ENCODE measurements at regions not wholly inside any gene's neighbourhood (a gene's known extent, or its start where the extent isn't known, plus 50 kb on each side); places are given as distances from the start of the nearest gene placed in this dataset.

DNA sequence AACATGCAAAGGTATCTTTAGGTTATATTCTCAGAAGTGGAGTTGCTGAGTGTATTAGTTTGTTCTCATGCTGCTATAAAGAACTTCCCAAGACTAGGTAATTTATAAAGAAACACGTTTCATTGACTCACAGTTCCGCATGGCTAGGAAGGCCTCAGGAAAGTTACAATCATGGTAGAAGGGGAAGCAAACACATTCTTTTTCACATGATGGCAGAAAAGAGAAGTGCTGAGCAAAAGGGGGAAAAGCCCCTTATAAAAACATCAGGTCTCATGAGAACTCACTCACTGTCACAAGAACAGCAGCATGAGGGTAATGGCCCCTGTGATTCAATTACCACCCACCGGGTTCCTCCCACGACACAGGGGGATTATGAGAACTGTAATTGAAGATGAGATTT, 163.6 kb upstream of the PRLR start:
- no peaks in the 10 kb centered on the region for H3K27me3 Mint-ChIP-seq (ENCODE audit: low read depth in 3 of 3)
- DNase-seq = no peak
- peaks cover 0 to 10% (median 7%) of the 10 kb centered on the region in 6 donors for H3K9me3 Mint-ChIP-seq
- no peak overlapping the region for H3K4me3 Mint-ChIP-seq
- H3K36me3 Mint-ChIP-seq = no peaks in the 10 kb centered on the region
- H3K4me1 Mint-ChIP-seq = no peaks in the 10 kb centered on the region
- no peak overlapping the region for H3K27ac Mint-ChIP-seq

DNA sequence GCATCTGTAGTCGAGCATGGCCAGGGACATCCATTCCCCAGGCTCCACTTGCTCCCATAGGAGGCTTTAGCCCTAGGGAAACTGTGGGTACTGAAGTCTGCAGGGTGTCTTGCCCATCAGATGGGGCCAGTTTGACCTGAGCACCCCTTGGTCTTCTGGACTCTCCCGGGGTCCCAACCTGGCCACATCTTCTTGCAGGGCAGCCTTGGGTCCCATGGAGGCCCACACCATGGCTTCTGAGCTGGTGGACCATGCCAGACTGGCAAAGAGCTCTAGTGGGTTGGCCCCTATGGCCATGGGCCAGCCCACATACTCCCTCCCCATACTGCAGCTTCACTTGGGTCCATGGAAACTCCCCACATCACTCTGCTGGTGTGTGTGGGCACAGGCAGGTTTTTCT, 154.4 kb upstream of the PRLR start:
- no peak for DNase-seq
- no peaks in the 10 kb centered on the region for H3K36me3 Mint-ChIP-seq
- H3K9me3 Mint-ChIP-seq = peaks cover 2 to 7% (median 3%) of the 10 kb centered on the region in 6 donors
- no peak overlapping the region for H3K4me3 Mint-ChIP-seq
- no peak overlapping the region for H3K27ac Mint-ChIP-seq
- peaks cover 0 to 3% (median 3%) of the 10 kb centered on the region in 3 donors for H3K27me3 Mint-ChIP-seq (ENCODE audit: low read depth in 3 of 3)
- H3K4me1 Mint-ChIP-seq = no peaks in the 10 kb centered on the region

- H3K4me1 Mint-ChIP-seq = no peaks in the 10 kb centered on the region
- no peak for DNase-seq
- H3K27ac Mint-ChIP-seq = no peak overlapping the region
These were observed 152.8 kb upstream of the PRLR start for GRCh38 chr5:35383041-35383440.

DNA sequence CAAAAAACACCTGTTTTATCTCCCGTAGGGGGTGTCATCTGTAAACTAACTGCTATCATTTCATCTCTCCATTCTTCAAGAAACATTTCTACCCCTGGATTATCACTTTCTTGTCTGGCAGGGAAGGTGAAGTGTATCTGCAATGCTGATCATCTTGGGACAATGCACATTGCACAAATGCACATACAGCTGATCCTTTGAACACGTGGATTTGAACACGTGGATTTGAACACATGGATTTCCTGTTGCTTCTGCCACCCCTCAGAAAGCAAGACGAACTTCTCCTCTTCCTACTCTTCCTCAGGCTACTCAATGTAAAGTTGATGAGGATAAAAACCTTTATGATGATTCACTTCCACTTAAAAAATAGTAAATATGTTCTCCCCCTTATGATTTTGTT, 147.4 kb upstream of the PRLR start:
- Mint-ChIP-seq H3K4me3 (no peak overlapping the region), H3K36me3 (peaks cover 0 to 3% (median 0%) of the 10 kb centered on the region in 3 donors), H3K9me3 (no peaks in the 10 kb centered on the region), H3K27me3 (ENCODE audit: low read depth in 3 of 3) (peaks cover 0 to 4% (median 0%) of the 10 kb centered on the region in 3 donors), H3K27ac (no peak overlapping the region), H3K4me1 (no peaks in the 10 kb centered on the region)
- no peak for DNase-seq

More at GRCh38 chr5:35383041-35383440, 152.8 kb upstream of the PRLR start:
- H3K36me3 Mint-ChIP-seq = no peaks in the 10 kb centered on the region
- H3K4me3 Mint-ChIP-seq = no peak overlapping the region
- H3K27me3 Mint-ChIP-seq (ENCODE audit: low read depth in 3 of 3) = peaks cover 0 to 3% (median 3%) of the 10 kb centered on the region in 3 donors
- H3K9me3 Mint-ChIP-seq = peaks cover 0 to 7% (median 2%) of the 10 kb centered on the region in 6 donors

GRCh38 chr5:35374584-35374983, 144.3 kb upstream of the PRLR start:
- H3K27ac Mint-ChIP-seq = no peak overlapping the region
- H3K27me3 Mint-ChIP-seq (ENCODE audit: low read depth in 3 of 3) = peaks cover 1 to 4% (median 2%) of the 10 kb centered on the region in 3 donors

DNA sequence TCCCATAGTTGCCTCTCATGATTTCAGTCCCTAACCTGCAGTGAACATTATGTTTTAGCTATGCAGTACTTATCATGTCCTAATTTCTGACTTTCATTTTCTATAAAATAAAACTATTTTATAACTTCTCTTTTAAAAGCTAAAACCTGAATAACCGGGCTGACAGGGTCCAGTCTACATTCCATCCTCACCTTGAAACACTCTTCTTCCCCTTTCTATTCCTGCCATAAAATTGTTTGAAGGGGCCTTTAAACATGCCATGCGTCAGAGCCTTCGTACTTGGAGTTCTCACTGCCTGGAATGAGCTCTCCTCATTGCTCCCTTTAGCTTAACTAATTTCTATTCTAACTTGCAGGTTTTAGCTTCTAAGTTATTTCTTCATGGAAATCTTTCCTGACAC, 143.0 kb upstream of the PRLR start:
- H3K4me1 Mint-ChIP-seq = no peaks in the 10 kb centered on the region
- H3K4me3 Mint-ChIP-seq = no peak overlapping the region
- H3K9me3 Mint-ChIP-seq = no peaks in the 10 kb centered on the region
- H3K27me3 Mint-ChIP-seq (ENCODE audit: low read depth in 3 of 3) = peaks cover 1 to 4% (median 2%) of the 10 kb centered on the region in 3 donors
- DNase-seq = no peak
- no peak overlapping the region for H3K27ac Mint-ChIP-seq
- H3K36me3 Mint-ChIP-seq = peaks cover 0 to 3% (median 0%) of the 10 kb centered on the region in 3 donors

More at GRCh38 chr5:35374584-35374983, 144.3 kb upstream of the PRLR start:
- Mint-ChIP-seq H3K4me3 (no peak overlapping the region), H3K36me3 (peaks cover 0 to 3% (median 0%) of the 10 kb centered on the region in 3 donors), H3K4me1 (no peaks in the 10 kb centered on the region), H3K9me3 (no peaks in the 10 kb centered on the region)
- DNase-seq = no peak

DNA sequence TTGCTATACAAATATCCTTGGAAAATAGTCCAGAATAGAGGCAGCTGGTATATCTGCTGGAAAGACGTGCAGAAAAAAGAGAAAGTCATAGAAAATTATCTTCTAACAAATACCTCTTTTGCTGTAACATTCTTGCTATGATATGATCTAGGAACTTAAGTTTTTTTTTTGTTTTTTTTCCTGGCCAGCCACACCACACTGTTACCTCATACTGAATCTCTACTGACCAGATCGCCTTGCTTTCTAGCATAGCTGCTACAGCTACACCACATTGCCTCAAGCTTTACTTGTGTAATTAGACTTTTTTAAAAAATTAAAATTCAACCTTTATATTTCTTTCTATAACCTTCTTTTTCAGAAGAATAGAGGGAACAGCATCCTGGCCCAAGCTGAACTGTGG, 142.2 kb upstream of the PRLR start:
- H3K9me3 Mint-ChIP-seq = no peaks in the 10 kb centered on the region
- no peak overlapping the region for H3K4me3 Mint-ChIP-seq
- no peaks in the 10 kb centered on the region for H3K4me1 Mint-ChIP-seq
- peaks cover 0 to 3% (median 0%) of the 10 kb centered on the region in 3 donors for H3K36me3 Mint-ChIP-seq
- H3K27ac Mint-ChIP-seq = no peak overlapping the region
- H3K27me3 Mint-ChIP-seq (ENCODE audit: low read depth in 3 of 3) = peaks cover 1 to 4% (median 2%) of the 10 kb centered on the region in 3 donors
- DNase-seq = no peak

- Mint-ChIP-seq H3K4me3 (no peak overlapping the region), H3K36me3 (peaks cover 0 to 3% (median 0%) of the 10 kb centered on the region in 3 donors), H3K27ac (no peak overlapping the region), H3K9me3 (peaks cover 0 to 2% (median 0%) of the 10 kb centered on the region in 6 donors), H3K4me1 (no peaks in the 10 kb centered on the region), H3K27me3 (ENCODE audit: low read depth in 3 of 3) (peaks cover 1 to 2% (median 2%) of the 10 kb centered on the region in 3 donors)
- DNase-seq = no peak
These were observed 141.7 kb upstream of the PRLR start for GRCh38 chr5:35371951-35372426.

DNA sequence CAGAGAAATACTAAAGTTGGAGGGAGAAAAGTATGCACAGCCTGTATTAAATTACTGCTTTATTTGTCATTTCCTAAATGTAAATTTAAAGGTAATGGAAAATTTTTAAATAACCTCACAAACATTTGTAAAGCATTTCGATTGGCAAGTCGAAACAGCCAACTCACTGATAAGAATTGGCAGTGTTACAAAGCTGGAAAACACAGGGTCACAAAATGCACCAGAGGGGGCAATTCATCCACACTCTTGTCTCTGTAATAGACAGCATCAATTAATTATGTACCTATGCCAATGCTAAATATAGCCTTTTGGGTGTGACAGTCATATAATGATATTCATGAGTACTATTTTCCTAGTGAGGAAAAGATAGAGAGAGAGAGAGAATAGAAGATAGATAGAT, 140.6 kb upstream of the PRLR start:
- DNase-seq = no peak
- Mint-ChIP-seq H3K4me1 (no peaks in the 10 kb centered on the region), H3K27me3 (ENCODE audit: low read depth in 3 of 3) (peaks cover 0 to 2% (median 1%) of the 10 kb centered on the region in 3 donors)

DNA sequence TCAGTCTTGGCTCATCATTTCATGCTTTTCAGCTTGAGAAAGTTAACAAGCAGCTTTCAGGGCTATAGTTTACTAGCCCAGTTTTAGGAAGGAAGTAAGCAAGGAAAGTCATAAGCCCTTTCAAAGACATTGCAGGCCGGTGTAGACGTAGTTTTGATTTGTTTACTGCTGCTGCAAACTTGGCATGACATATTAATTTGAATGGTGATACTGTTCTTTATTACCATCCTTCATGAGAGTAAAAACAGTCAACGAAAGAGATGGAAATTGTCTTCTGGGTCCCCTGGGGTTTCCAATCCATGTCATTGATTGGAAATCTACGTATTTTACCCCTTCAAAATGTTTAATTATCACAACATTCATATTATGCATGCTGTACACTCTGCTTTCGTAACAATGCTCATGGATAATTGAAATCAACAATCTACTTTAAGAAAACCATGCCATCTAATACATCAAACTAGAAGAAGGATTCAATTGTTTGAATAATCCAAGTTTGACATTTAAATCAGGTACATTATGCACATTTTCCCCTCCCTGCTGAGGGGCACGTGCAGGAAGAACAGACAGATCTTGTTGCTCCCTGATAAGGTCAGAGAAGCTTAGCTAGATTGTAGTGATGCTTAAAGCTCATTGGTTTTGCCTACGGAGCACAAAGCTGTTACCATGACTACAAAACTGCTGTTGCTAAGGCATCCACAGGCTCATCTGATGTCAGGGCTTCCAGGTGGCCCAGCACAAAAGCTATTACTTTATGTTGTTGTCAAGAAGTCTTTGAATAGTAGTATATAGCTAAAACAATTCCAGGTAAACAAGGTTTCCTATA, 139.9 kb upstream of the PRLR start:
- no peak for DNase-seq
- Mint-ChIP-seq H3K9me3 (peaks cover 0 to 2% (median 0%) of the 10 kb centered on the region in 6 donors), H3K27ac (no peak overlapping the region), H3K27me3 (ENCODE audit: low read depth in 3 of 3) (peaks cover 0 to 2% (median 1%) of the 10 kb centered on the region in 3 donors), H3K4me3 (no peak overlapping the region), H3K36me3 (peaks cover 0 to 3% (median 0%) of the 10 kb centered on the region in 3 donors), H3K4me1 (no peaks in the 10 kb centered on the region)

More for the DNA sequence above, 140.6 kb upstream of the PRLR start:
- Mint-ChIP-seq H3K4me3 (no peak overlapping the region), H3K36me3 (peaks cover 0 to 3% (median 0%) of the 10 kb centered on the region in 3 donors), H3K27ac (no peak overlapping the region), H3K9me3 (peaks cover 0 to 2% (median 0%) of the 10 kb centered on the region in 6 donors)

GRCh38 chr5:35367526-35367925, 137.2 kb upstream of the PRLR start:
- no peaks in the 10 kb centered on the region for H3K4me1 Mint-ChIP-seq
- no peak overlapping the region for H3K27ac Mint-ChIP-seq
- no peak for DNase-seq
- H3K27me3 Mint-ChIP-seq (ENCODE audit: low read depth in 3 of 3) = peaks cover 0 to 2% (median 1%) of the 10 kb centered on the region in 3 donors
- no peak overlapping the region for H3K4me3 Mint-ChIP-seq
- peaks cover 0 to 4% (median 1%) of the 10 kb centered on the region in 6 donors for H3K9me3 Mint-ChIP-seq
- H3K36me3 Mint-ChIP-seq = no peaks in the 10 kb centered on the region

GRCh38 chr5:35365758-35366157, 135.5 kb upstream of the PRLR start:
- Mint-ChIP-seq H3K27ac (no peak overlapping the region), H3K4me3 (no peak overlapping the region), H3K9me3 (peaks cover 0 to 5% (median 1%) of the 10 kb centered on the region in 6 donors), H3K4me1 (no peaks in the 10 kb centered on the region), H3K36me3 (no peaks in the 10 kb centered on the region), H3K27me3 (ENCODE audit: low read depth in 3 of 3) (peaks cover 0 to 2% (median 0%) of the 10 kb centered on the region in 3 donors)
- no peak for DNase-seq

GRCh38 chr5:35364350-35364749, 134.1 kb upstream of the PRLR start:
- no peaks in the 10 kb centered on the region for H3K4me1 Mint-ChIP-seq
- H3K27ac Mint-ChIP-seq = no peak overlapping the region
- H3K36me3 Mint-ChIP-seq = no peaks in the 10 kb centered on the region
- H3K9me3 Mint-ChIP-seq = peaks cover 0 to 6% (median 1%) of the 10 kb centered on the region in 6 donors
- H3K27me3 Mint-ChIP-seq (ENCODE audit: low read depth in 3 of 3) = peaks cover 0 to 2% (median 0%) of the 10 kb centered on the region in 3 donors
- H3K4me3 Mint-ChIP-seq = no peak overlapping the region
- DNase-seq = no peak

DNA sequence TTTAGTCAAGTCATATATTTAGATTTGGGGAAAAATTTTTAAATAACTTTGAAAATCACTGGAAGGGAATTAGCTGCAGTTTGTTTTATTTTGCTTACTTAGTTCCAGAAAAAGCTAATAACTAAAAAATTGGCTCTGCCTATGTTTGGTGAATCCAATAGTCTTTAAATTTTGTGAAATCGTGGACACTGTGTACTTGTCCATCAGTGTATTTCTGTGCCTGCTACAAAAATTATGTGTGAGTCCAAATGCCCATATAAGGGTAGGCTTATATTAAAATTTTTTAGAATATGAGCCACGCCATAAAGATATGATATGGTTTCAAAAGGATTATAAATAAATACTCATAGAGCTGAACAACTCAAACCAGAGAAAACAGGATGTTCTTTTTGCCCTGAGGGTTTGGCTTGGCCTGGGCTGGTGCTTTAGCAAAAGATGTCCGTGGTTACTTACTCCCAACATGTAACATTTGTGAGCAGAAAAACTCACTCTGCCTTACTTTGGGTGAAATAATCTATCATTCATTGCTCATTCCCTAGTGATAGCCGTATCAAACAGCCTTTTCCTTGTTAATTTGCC, 133.2 kb upstream of the PRLR start:
- no peak for DNase-seq
- no peaks in the 10 kb centered on the region for H3K4me1 Mint-ChIP-seq
- no peaks in the 10 kb centered on the region for H3K36me3 Mint-ChIP-seq
- peaks cover 0 to 6% (median 1%) of the 10 kb centered on the region in 6 donors for H3K9me3 Mint-ChIP-seq
- no peak overlapping the region for H3K4me3 Mint-ChIP-seq
- H3K27ac Mint-ChIP-seq = no peak overlapping the region
- peaks cover 0 to 2% (median 0%) of the 10 kb centered on the region in 3 donors for H3K27me3 Mint-ChIP-seq (ENCODE audit: low read depth in 3 of 3)

Measured in immature natural killer cell (primary cell).